HUES64 (cell line): ENCODE measurements at regions not wholly inside any gene's neighbourhood (a gene's known extent, or its start where the extent isn't known, plus 50 kb on each side); places are given as distances from the start of the nearest gene placed in this dataset.
A peak's percentile ranks its signal among the peaks of the same experiment; 100 is the strongest.

Experiments
- H3K27ac ChIP-seq: 2 replicates; pipeline ENCODE4 v1.7.0; 2013; ENCODE audit warnings: low read depth, low read length, inconsistent platforms
- H3K27me3 ChIP-seq: 2 replicates; pipeline ENCODE4 v1.6.1; 2013; ENCODE audit warnings: mild to moderate bottlenecking, low read length; ENCODE audit not compliant: insufficient read depth
- H3K36me3 ChIP-seq: 2 replicates; pipeline ENCODE4 v1.6.1; 2013; ENCODE audit warnings: mild to moderate bottlenecking, low read length; ENCODE audit not compliant: insufficient read depth
- H3K4me1 ChIP-seq: 2 replicates; pipeline ENCODE4 v1.6.1; 2013; ENCODE audit warnings: mild to moderate bottlenecking, low read length, moderate library complexity; ENCODE audit not compliant: insufficient read depth
- H3K4me3 ChIP-seq: 2 replicates; pipeline ENCODE4 v1.5.1; 2013; ENCODE audit warnings: mild to moderate bottlenecking, low read length, moderate library complexity
- H3K9ac ChIP-seq: 2 replicates; pipeline ENCODE4 v1.6.1; 2013; ENCODE audit warnings: mild to moderate bottlenecking, low read depth, low read length
- H3K9me3 ChIP-seq: 2 replicates; pipeline ENCODE4 v1.6.1; 2013; ENCODE audit warnings: low read depth, low read length; ENCODE audit not compliant: insufficient read depth
- WGBS: fragments of 150-250, 120-280 bp; methylation state at CpG from one replicate; pipeline ENCODE4 v1.1.7; 2013; ENCODE audit warnings: missing lambda C conversion rate; 5-methylcytosine and 5-hydroxymethylcytosine counted together

DNA sequence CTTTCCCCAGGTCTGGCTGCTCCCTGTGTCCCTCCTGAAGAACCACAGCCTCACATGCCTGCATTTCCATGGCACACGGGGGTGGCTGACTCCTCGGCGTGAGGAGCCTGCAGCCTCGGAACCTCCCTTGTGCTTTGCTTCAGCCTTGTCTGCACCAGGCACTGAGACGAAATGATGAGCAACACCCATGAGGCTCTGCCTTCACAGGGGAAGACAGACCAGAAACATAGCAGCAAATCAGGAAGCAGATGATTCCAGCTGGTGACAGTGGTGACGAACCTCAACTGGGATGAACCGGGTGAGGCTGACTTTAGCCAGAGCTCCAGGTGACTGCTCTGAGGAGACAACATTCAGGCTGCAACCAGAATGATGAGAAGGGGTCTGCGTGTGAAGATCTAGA lies 84.5 kb upstream of the SMNDC1 start:
- no peak overlapping the region for H3K27ac ChIP-seq
- H3K4me3 ChIP-seq: no peak overlapping the region
- no peaks in the 10 kb centered on the region for H3K27me3 ChIP-seq
- no peaks in the 10 kb centered on the region for H3K36me3 ChIP-seq
- 92% methylated on average over 8 of the region's 8 CpGs for WGBS
- no peak overlapping the region for H3K9ac ChIP-seq
- H3K9me3 ChIP-seq: no peaks in the 10 kb centered on the region
- peaks cover 11% of the 10 kb centered on the region for H3K4me1 ChIP-seq

DNA sequence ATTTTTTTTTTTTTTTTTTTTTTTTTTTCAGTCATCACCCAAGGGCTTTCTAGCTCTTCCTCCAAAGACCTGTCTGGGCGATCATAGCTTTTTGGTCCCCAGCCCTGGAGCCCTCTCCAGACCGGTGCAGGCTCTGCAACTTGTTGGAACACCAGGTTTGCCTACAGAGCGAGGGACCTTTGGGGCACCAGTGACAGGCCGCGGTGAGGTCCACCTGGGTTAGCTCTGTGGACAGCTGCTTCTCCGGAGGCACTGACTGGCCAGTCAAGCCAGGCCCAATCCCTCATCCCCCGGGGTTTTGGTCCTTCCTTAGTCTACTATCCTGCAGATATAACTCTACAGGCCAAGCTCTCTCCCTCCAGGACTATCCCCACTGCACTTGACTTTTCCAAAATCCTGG lies 86.8 kb upstream of the SMNDC1 start:
- Histone ChIP-seq H3K9ac (no peak overlapping the region), H3K36me3 (no peaks in the 10 kb centered on the region), H3K4me1 (peaks cover 11% of the 10 kb centered on the region), H3K9me3 (no peaks in the 10 kb centered on the region), H3K4me3 (no peak overlapping the region), H3K27ac (no peak overlapping the region), H3K27me3 (no peaks in the 10 kb centered on the region)
- 95% methylated on average over 7 of the region's 7 CpGs for WGBS

DNA sequence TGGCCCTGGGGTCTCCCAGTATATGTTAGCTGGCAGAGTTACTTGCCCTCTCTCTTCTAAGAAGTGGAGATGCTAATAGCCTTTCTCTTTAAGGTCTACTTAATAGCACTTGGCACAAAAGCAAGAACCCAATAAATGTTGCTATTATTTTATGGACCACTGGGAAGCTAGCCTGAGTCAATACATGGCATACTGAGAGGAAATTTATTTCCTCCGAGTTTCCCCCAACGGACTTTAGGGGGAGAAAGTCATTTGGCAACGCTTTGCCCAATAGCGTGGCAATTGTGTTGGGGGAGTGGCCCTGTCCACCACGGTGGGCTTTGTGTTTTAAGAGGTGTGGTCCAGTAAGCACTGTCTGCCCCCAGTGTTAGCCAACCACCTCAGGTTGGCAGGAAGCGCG lies 87.4 kb upstream of the SMNDC1 start:
- Histone ChIP-seq H3K27me3 (no peaks in the 10 kb centered on the region), H3K4me1 (peaks cover 11% of the 10 kb centered on the region), H3K4me3 (no peak overlapping the region), H3K9ac (no peak overlapping the region), H3K9me3 (no peaks in the 10 kb centered on the region), H3K36me3 (no peaks in the 10 kb centered on the region), H3K27ac (no peak overlapping the region)
- WGBS: 83% methylated on average over 7 of the region's 7 CpGs

DNA sequence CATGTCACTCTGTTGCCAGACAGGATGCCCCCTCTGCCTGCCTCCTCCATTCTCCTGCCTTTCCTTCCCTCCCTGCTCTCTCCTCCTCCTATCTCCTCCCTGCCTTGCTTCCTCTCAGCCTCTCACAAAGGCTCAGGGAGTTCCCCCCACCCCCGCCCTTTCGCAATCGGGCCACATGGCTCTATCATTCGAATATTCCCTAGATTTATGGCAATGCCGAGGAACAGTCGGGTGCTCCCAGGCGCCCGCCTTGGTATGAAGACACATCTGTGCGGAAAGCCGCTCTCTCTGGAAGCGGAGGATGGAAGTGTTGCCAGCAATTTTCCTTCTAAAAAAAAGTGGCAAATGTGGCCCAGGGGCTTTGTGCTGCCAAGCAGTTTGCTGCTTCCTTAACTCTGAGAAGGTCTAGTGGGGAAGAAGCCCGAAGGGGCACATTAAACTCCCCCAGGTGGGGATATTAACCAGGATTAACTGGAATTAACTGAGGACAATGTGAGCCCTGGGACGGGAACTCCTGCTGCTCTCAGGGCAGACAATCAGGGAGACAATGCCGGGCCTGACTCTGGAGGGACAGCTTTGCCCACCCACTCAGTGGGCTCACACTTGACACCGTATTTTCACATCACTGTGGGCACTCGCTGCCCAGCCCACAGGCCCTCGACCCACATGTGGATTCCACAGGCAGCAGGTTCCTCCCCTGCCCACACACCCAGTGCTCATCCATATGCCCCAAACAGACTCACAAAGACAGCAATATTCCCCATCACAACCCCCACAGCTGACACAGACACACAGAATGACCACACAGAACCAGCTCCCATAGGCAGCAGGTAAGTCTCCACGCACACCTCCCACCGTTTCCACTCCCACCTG lies 88.4 kb upstream of the SMNDC1 start:
- no peaks in the 10 kb centered on the region for H3K9me3 ChIP-seq
- peak overlapping the region; percentile 39; the same call in 1 of the 2 replicates for H3K9ac ChIP-seq
- no peak overlapping the region for H3K27ac ChIP-seq
- H3K4me1 ChIP-seq: peaks cover 16% of the 10 kb centered on the region
- H3K4me3 ChIP-seq: no peak overlapping the region
- H3K27me3 ChIP-seq: no peaks in the 10 kb centered on the region
- no peaks in the 10 kb centered on the region for H3K36me3 ChIP-seq
- whole genome bisulfite sequencing: 62% methylated on average over 19 of the region's 19 CpGs

DNA sequence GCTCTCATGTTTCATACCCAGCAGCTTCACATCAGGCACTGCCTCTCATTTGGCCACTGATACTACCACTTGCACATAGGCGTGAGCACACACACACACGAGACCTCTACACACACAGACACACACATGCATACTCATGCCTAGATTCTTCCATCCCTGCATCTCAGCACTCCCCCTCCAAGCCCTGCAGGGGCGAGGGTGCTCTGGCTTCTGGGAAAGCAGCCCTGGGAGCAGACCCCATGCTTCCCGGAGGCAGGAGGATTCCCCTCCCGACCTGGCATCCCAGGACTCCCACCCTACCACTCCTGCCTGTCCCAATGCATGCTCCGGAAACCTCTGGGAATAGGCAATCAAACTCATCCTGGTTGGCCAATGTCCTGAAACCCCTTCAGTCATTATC lies 89.1 kb upstream of the SMNDC1 start:
- Histone ChIP-seq H3K27me3 (no peaks in the 10 kb centered on the region), H3K9ac (no peak overlapping the region), H3K36me3 (no peaks in the 10 kb centered on the region), H3K4me1 (peaks cover 23% of the 10 kb centered on the region), H3K9me3 (no peaks in the 10 kb centered on the region), H3K27ac (no peak overlapping the region), H3K4me3 (no peak overlapping the region)
- WGBS: 89% methylated on average over 6 of the region's 6 CpGs

DNA sequence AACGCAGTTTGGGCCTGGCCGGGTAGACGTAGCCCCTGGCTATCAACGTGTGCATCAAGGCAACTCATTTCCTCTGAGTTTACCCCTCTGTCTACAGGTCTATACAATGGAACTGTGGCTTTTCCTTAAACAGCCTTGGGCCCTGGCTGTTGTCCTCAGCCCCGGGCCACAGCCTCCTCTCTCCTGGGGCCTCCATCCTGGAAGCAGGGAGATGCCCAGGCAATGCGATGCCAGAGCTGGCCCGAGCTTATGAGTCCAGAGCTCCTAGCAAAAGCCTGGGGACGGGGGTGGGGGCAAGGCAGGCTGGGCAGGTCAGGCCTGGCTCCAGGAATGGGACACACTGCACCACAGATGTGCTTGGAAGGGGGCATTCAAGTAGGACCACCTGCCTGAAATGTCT lies 89.6 kb upstream of the SMNDC1 start:
- Histone ChIP-seq H3K9ac (no peak overlapping the region), H3K4me3 (no peak overlapping the region), H3K27me3 (no peaks in the 10 kb centered on the region), H3K9me3 (no peaks in the 10 kb centered on the region), H3K36me3 (no peaks in the 10 kb centered on the region), H3K4me1 (peaks cover 27% of the 10 kb centered on the region), H3K27ac (no peak overlapping the region)
- 92% methylated on average over 8 of the region's 8 CpGs for WGBS

DNA sequence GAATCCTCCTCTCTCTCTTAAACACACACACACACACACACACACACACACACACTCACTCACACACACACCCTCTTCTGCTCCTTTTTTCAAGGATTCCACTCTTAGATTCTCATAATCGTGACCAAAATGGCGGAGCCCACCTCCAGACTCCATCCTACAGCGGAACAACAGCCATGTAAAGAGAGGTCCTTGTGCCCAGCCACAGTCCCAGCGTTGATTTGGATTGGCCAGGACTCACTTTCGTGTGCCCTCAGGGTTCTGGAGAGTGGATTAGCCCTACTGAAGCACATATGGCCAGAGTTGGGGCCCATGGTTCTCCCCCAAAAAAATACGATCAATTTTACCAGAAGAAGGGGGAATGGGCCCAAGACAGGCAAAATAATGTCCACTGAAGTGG lies 90.2 kb upstream of the SMNDC1 start:
- no peak overlapping the region for H3K4me3 ChIP-seq
- no peaks in the 10 kb centered on the region for H3K27me3 ChIP-seq
- 96% methylated on average over 6 of the region's 6 CpGs for WGBS
- no peak overlapping the region for H3K27ac ChIP-seq
- H3K9ac ChIP-seq: no peak overlapping the region
- peaks cover 27% of the 10 kb centered on the region for H3K4me1 ChIP-seq
- H3K36me3 ChIP-seq: no peaks in the 10 kb centered on the region
- no peaks in the 10 kb centered on the region for H3K9me3 ChIP-seq

DNA sequence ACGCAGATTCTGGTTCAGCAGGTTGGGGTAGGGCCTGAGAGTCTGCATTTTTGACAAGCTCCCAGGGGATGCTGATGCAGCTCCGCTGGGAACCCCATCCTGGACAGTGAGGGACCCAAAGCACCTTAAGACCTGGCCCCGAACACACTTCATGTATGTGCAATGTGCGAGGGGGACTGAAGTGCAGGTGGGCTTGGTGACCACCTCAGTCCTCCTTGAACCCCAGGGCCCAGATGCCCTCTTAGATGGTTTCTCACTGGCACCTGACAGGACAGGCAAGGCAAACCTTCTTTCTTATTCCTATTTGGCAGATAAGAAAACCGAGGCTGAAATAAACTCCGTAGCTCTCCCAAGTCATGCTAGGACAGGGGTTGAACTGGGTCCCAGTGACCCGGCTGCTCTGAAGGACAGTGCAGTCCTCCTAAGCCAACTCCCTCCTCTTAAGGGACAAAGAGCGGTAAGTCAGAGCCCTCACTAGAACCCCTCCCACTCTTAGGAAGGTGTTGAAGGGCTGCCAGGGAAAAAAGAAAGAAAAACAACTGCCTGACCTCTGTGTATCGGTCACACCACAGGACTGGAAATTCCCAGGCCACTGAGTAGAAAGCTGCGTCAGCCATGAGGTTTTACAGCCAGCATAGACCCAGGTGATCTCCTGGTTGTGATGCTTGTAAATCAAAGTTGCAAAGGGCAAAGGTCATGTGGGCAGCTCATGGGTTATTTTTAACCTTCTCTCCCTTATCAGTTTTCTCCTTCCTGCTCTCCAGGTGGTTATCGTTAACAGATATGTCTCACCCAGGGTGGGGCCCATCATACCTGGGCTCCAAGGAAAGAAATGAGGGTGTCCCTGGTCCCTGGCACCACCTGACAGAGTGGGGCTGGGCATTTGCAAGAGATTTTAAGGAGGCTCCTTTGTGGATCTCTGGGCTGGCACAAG lies 90.9 kb upstream of the SMNDC1 start:
- no peaks in the 10 kb centered on the region for H3K9me3 ChIP-seq
- H3K36me3 ChIP-seq: no peaks in the 10 kb centered on the region
- no peak overlapping the region for H3K27ac ChIP-seq
- WGBS: 83% methylated on average over 11 of the region's 11 CpGs
- no peaks in the 10 kb centered on the region for H3K27me3 ChIP-seq
- no peak overlapping the region for H3K4me3 ChIP-seq
- peaks cover 27% of the 10 kb centered on the region for H3K4me1 ChIP-seq
- no peak overlapping the region for H3K9ac ChIP-seq

DNA sequence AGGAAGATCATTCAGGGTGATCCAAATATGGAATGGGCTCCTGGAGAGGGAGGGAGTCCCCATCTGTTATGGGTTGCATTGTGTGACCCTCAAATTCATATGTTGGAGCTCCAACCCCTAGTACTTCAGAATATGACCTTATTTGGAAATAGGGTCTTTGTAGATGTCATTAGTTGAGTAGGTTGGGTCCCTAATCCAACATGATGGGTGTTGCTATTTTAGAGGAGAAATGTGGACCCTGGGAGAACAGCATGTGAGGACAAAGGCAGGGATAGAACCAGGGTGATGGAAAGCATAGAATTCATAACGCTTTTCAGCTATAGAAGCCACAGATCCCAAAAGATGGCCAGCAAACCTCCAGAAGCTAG lies 91.5 kb upstream of the SMNDC1 start:
- H3K9ac ChIP-seq: no peak overlapping the region
- H3K27me3 ChIP-seq: no peaks in the 10 kb centered on the region
- H3K4me3 ChIP-seq: no peak overlapping the region
- H3K36me3 ChIP-seq: no peaks in the 10 kb centered on the region
- no peak overlapping the region for H3K27ac ChIP-seq
- H3K9me3 ChIP-seq: no peaks in the 10 kb centered on the region
- WGBS: 88% methylated on average over 1 of the region's 1 CpG
- H3K4me1 ChIP-seq: peaks cover 27% of the 10 kb centered on the region

DNA sequence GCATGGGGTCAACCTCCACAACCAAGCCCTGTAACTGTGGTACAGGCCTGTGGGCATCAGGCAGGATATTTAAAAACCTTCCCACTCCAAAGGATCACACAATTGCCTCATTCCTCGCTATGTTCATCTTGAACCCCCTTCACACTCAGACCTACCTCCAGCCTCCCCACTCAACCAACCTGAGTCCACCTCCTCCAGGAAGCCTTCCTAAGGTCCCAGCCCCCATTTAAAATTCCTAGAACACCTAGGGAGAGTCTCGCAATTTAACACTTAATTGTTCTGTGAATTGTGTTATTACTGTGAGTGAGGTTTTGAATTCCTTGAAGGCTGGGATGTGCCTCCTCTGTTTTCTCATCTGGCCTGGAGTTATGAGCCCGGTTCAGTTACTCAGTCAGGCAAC lies 93.1 kb upstream of the SMNDC1 start:
- Histone ChIP-seq H3K9me3 (no peaks in the 10 kb centered on the region), H3K27ac (no peak overlapping the region), H3K36me3 (no peaks in the 10 kb centered on the region), H3K9ac (no peak overlapping the region), H3K4me1 (peaks cover 20% of the 10 kb centered on the region), H3K27me3 (no peaks in the 10 kb centered on the region), H3K4me3 (no peak overlapping the region)
- WGBS: 88% methylated on average over 3 of the region's 3 CpGs

DNA sequence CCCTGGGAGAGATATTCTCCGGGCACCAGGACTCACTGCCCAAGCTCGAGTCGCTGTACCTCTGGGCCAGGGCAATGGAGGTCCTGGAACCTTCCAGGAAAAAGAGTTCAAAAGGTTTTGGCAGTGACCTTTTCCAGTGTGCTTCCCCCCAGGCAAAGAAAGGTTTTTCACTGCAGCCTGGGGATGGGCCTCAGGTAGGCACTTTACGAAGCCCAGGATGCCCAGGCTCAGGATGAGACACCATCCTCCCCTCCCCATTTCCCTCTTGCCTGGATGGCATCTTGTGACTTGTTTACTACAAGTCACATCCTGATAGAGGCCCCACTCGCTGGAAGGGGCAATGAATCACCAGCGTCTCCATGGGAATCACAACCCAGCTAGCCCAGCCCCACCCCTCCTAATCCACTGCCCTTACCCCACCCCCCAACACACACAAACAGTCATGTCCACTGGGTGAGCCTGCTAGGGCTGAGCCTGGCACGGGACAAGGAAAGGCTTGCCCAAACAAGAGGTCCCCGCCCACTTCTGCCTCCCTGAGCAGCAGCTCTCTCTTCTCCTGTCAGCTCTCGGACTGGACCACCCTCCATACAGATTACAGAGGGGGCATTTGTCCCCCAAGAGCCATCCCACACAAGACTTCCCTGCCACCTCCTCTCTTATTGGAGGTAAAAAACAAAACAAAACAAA lies 93.8 kb upstream of the SMNDC1 start:
- Histone ChIP-seq H3K27me3 (no peaks in the 10 kb centered on the region), H3K4me1 (peaks cover 16% of the 10 kb centered on the region; the same call in 1 of the 2 replicates), H3K9me3 (no peaks in the 10 kb centered on the region), H3K27ac (no peak overlapping the region), H3K36me3 (no peaks in the 10 kb centered on the region), H3K9ac (no peak overlapping the region), H3K4me3 (no peak overlapping the region)
- 65% methylated on average over 9 of the region's 9 CpGs for WGBS
